BLaER1 treated with 17β-estradiol and CSF1 and Interleukin-3, amounts not matched to agents 10 nM and 100 nM (cell line): ENCODE measurements at regions not wholly inside any gene's neighbourhood (a gene's known extent, or its start where the extent isn't known, plus 50 kb on each side); places are given as distances from the start of the nearest gene placed in this dataset.

ENCODE experiments used
- H3K27ac ChIP-seq, 11 experiments: shearing (Covaris generic); formaldehyde crosslinking; 2 replicates each; pipeline ENCODE4 v1.8.1; 2022
- H3K27me3 ChIP-seq, 11 experiments: shearing (Covaris generic); formaldehyde crosslinking; 2 replicates each; pipeline ENCODE4 v1.8.1; 2022
- H3K36me3 ChIP-seq, 11 experiments: shearing (Covaris generic); formaldehyde crosslinking; 2 replicates each; pipeline ENCODE4 v1.8.1; 2022
- H3K4me1 ChIP-seq, 10 experiments: shearing (Covaris generic); formaldehyde crosslinking; 2 replicates each; pipeline ENCODE4 v1.8.1; 2022
- H3K4me2 ChIP-seq, 11 experiments: shearing (Covaris generic); formaldehyde crosslinking; 2 replicates each; pipeline ENCODE4 v1.8.1; 2022
- H3K4me3 ChIP-seq, 10 experiments: shearing (Covaris generic); formaldehyde crosslinking; 2 replicates each; pipeline ENCODE4 v1.8.1; 2022
- H3K9ac ChIP-seq, 11 experiments: shearing (Covaris generic); formaldehyde crosslinking; 2 replicates each; pipeline ENCODE4 v1.8.1; 2022
- H3K9me3 ChIP-seq, 11 experiments: shearing (Covaris generic); formaldehyde crosslinking; replicated peaks in 1 of 11; 2 replicates each; pipeline ENCODE4 v1.8.1; 2022
- H4K20me1 ChIP-seq, 11 experiments: shearing (Covaris generic); formaldehyde crosslinking; 2 replicates each; pipeline ENCODE4 v1.8.1; 2022
- Cebpa-rat ChIP-seq, 11 experiments: shearing (Covaris generic); IDR thresholded peaks; 2 replicates each; pipeline ENCODE4 v1.8.1; 2022

DNA sequence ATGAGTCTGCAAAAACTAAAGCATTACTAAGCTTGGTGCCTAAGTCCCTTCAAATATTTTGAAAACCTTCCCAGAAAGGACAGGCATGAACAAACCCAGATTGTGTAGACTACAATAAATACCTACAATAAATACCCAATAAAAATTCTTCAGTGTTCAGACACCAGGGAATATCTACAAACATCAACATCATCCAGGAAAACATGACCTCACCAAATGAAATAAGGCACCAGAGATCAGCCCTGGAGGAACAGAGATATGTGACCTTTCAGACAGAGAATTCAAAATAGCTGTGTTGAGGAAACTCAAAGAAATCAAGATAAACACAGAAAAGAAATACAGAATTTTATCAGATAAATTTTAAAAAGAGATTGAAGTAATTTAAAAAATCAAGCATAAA, 57.8 kb upstream of the NLRP2B start:
- TF ChIP-seq Cebpa-rat (IDR thresholded peaks at IDR 0.05), result no peak
- Histone ChIP-seq H4K20me1 (no peaks in the 10 kb centered on the region; a peak in 1 of 22 replicates), H3K9ac (no peak overlapping the region), H3K36me3 (no peaks in the 10 kb centered on the region), H3K9me3 (no peaks in the 10 kb centered on the region), H3K4me2 (no peak overlapping the region), H3K27ac (no peak overlapping the region), H3K4me1 (no peaks in the 10 kb centered on the region), H3K4me3 (no peak overlapping the region), H3K27me3 (peaks cover 4 to 44% (median 19%) of the 10 kb centered on the region in 11 experiments; a peak in 16 of 22 replicates)
